Activated T-cell treated with anti-CD3 and anti-CD28 coated beads, Interleukin-2, amount 50 U/mL, for 4 hours (primary cell): ENCODE measurements at regions not wholly inside any gene's neighbourhood (a gene's known extent, or its start where the extent isn't known, plus 50 kb on each side); places are given as distances from the start of the nearest gene placed in this dataset.
"Not testable (repeated sequence)": the region's sequence is repeated elsewhere in the genome, so short reads cannot be mapped to it uniquely, and the experiment has no call there.

Source experiments
- ATAC-seq, 2 donors: fragments of 200-7000 bp; cut with Tn5 transposase; one replicate each; pipeline ENCODE4 v1.10.0; 2021
- DNase-seq: peaks from one replicate; pipeline ENCODE4 v3.0.0-alpha.2; 2020
- H3K27me3 Mint-ChIP-seq: one replicate; pipeline ENCODE4 v1.8.0; 2021; ENCODE audit warnings: low read depth, mixed read lengths
- H3K36me3 Mint-ChIP-seq: one replicate; pipeline ENCODE4 v1.8.0; 2022; ENCODE audit warnings: mixed read lengths; ENCODE audit not compliant: insufficient read depth
- H3K4me1 Mint-ChIP-seq: one replicate; pipeline ENCODE4 v1.8.0; 2021; ENCODE audit warnings: low read depth, mixed read lengths
- H3K4me3 Mint-ChIP-seq: one replicate; pipeline ENCODE4 v1.8.0; 2021; ENCODE audit warnings: mild to moderate bottlenecking, moderate library complexity, mixed read lengths
- H3K9me3 Mint-ChIP-seq: one replicate; pipeline ENCODE4 v1.8.0; 2021; ENCODE audit warnings: mixed read lengths

DNA sequence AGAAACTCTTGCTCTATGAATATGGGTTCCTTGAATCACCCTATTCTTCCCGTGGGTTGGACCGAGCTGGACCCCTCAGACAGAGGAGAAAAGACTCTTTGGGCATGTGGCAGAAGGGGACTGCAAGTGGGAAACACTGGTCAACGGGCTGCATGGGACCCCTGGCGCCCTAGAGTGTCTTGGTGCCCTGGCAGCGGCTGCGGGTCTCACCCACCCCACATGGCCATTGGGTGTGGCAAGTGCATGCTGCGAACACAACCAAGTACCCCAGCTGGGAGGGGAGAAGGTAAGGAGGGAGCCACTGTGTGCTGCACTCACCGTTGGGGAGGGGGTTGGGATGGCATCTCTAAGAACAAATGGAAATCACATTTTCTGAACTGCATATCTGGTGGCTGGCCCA lies 438.8 kb upstream of the EYS start:
- no peak overlapping the region for H3K4me3 Mint-ChIP-seq
- DNase-seq, result no peak
- no peaks in the 10 kb centered on the region for H3K27me3 Mint-ChIP-seq
- peaks cover 8% of the 10 kb centered on the region for H3K9me3 Mint-ChIP-seq
- H3K36me3 Mint-ChIP-seq, result no peaks in the 10 kb centered on the region
- no peaks in the 10 kb centered on the region for H3K4me1 Mint-ChIP-seq
- no peak for ATAC-seq

DNA sequence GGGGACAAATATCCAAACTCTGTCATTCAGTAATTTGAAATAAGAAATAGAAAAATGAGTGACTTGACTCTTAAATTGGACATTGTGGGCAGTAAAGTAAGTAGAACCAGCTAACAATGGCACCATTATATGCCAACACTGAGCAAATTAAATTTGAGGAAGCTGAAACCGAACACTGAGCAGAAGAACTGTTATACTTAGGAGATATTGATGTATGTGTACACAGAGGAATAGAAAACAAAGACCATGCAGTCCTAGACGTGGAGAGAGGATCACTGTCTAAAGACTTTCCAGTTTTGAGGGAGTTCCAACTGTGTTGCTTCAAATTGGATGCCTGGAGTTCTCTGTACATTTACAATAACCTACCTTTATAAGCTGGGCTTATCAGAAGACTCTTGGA lies 427.0 kb upstream of the EYS start:
- Mint-ChIP-seq H3K36me3 (no peaks in the 10 kb centered on the region), H3K4me3 (no peak overlapping the region), H3K9me3 (peaks cover 13% of the 10 kb centered on the region), H3K4me1 (no peaks in the 10 kb centered on the region), H3K27me3 (no peaks in the 10 kb centered on the region)
- ATAC-seq (no peak), DNase-seq (no peak)

DNA sequence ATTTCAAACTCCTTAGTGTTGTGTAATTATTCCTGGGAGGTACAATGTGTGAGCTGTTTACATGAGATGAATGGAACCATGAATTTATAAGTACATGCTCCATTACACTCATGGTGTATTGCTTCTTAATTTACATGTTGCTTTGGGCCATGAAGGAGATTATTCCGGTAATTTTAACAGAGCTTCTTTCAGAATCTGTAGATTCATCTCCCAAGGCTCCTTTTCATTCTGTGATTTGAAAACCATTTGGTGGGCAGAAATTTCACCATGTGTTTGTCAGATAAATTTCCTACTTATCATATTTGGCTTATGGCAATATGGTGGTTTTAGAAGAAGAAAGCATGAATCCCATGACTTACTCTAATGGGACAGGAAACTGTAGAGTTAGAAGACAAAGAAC lies 421.6 kb upstream of the EYS start:
- Mint-ChIP-seq H3K9me3 (peaks cover 17% of the 10 kb centered on the region), H3K36me3 (no peaks in the 10 kb centered on the region), H3K4me1 (no peaks in the 10 kb centered on the region), H3K27me3 (no peaks in the 10 kb centered on the region), H3K4me3 (no peak overlapping the region)
- ATAC-seq (no peak), DNase-seq (no peak)

DNA sequence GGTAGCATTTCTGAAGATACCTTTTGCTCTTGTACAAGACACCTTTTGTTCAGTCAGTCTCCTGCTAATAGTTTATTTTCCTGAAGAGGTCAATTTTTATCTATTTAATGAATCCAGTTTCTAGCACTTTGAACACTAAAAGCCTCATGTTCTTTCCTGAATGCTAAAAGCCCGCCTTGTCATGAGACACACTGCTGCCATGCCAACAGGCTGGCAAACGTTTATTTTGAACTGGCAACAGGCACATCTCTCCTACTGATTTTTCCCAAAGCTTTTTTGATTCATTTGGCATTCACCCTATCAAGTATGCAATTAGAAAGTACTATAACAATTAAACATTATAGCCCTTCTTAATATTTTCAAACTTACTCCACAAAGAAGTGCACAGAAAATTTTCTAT lies 421.2 kb upstream of the EYS start:
- H3K36me3 Mint-ChIP-seq, result no peaks in the 10 kb centered on the region
- H3K4me3 Mint-ChIP-seq, result no peak overlapping the region
- ATAC-seq, result no peak
- DNase-seq, result no peak
- no peaks in the 10 kb centered on the region for H3K4me1 Mint-ChIP-seq
- H3K27me3 Mint-ChIP-seq, result no peaks in the 10 kb centered on the region
- peaks cover 17% of the 10 kb centered on the region for H3K9me3 Mint-ChIP-seq

DNA sequence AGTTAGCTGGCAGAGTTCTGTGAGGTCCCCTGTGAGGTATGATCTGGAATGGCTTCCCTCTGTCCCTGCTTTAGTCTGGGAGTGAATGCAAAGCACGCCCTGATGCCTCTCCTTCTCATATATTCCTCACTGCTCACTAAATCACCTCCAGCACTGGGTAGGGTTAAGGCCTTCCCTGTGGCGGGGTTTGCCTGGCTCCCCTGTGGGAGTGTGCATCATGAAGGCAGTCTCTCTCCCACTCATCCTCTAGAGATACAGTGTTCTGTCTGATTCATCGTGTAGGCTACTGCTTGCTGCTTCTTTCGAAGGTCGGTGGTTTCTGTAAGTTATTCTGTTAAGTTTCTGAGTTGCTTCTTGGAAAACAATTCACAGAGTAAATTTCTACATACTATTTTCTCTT lies 420.0 kb upstream of the EYS start:
- no peaks in the 10 kb centered on the region for H3K27me3 Mint-ChIP-seq
- H3K4me1 Mint-ChIP-seq, result no peaks in the 10 kb centered on the region
- H3K9me3 Mint-ChIP-seq, result peaks cover 12% of the 10 kb centered on the region
- ATAC-seq (no peak), DNase-seq (no peak)
- no peak overlapping the region for H3K4me3 Mint-ChIP-seq
- H3K36me3 Mint-ChIP-seq, result no peaks in the 10 kb centered on the region

DNA sequence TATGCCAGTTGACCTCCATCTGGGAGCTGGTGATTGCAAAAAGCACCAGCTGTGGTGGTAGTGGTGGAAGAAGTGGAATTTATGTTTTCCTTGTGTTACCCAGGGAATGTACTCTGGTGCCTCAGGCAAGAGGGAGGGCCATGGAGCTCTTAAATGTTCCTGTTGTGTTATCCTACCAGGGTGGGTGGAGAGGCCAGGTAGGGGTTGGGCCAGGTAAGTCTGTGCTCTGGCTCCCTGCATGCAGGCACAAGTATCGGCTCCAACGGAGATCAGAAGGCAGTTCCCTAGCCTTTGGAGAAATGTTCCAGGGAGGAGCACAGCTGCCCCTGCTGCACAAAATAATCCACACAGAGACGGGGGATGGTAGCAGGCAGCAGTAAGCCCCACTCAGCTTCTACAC lies 419.3 kb upstream of the EYS start:
- Mint-ChIP-seq H3K4me3 (no peak overlapping the region), H3K4me1 (no peaks in the 10 kb centered on the region), H3K36me3 (no peaks in the 10 kb centered on the region), H3K9me3 (peaks cover 12% of the 10 kb centered on the region), H3K27me3 (no peaks in the 10 kb centered on the region)
- no peak for ATAC-seq
- DNase-seq, result no peak

DNA sequence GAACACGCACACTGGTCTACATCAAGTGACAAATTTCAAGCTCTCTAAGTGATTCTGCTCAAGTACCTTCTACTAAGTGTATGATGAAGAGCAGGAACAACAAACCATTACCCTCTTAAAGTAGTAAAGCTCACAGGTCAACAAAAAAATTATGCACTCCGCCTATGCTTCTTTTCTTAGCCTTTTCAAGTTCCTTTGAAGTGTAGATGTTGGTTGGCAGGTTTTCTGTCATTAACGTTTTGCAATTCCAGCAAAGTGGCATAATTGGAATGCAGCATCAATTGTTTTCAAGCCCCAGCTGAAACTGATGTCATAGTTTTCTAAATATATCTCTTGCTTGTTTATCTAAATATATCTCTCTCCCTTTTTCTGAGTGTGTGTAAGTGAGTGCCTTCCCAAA lies 396.9 kb upstream of the EYS start:
- Mint-ChIP-seq H3K36me3 (no peaks in the 10 kb centered on the region), H3K27me3 (no peaks in the 10 kb centered on the region), H3K4me3 (no peak overlapping the region), H3K4me1 (no peaks in the 10 kb centered on the region), H3K9me3 (peaks cover 5% of the 10 kb centered on the region)
- ATAC-seq (no peak), DNase-seq (no peak)

DNA sequence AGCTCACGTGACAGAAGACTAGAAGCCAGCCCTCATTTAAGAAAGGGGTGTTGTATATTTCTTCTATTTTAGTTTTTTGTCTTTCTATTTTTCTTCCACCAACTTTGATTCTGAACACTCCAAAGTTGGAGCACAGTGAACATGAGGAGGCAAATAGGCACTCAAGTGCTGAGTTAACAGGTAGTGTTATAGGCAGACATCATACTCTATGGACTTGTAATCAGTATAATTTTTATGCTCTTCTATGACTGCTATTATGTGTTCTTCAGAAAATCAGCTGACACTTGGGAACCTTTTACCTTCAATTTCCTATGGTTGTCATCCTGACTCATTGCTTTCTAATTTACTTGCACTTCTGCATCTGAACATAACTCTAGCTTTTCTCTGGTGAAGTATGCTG lies 396.3 kb upstream of the EYS start:
- DNase-seq (no peak), ATAC-seq (no peak)
- Mint-ChIP-seq H3K36me3 (no peaks in the 10 kb centered on the region), H3K9me3 (peaks cover 5% of the 10 kb centered on the region), H3K4me3 (no peak overlapping the region), H3K4me1 (no peaks in the 10 kb centered on the region), H3K27me3 (no peaks in the 10 kb centered on the region)

DNA sequence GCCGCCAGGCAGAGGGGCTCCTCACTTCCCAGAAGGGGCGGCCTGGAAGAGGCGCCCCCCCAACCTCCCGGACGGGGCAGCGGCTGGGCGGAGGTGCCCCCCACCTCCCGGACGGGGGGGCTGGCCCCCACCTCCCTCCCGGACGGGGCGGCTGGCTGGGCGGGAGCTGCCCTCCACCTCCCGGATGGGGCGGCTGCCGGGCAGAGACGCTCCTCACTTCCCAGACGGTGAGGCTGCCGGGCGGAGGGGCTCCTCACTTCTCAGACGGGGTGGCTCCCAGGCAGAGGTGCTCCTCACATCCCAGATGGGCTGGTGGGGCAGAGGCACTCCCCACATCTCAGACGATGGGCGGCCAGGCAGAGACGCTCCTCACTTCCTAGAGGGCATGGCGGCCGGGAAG lies 389.7 kb upstream of the EYS start:
- ATAC-seq, result no peak
- Mint-ChIP-seq H3K9me3 (peaks cover 6% of the 10 kb centered on the region), H3K36me3 (no peaks in the 10 kb centered on the region), H3K27me3 (no peaks in the 10 kb centered on the region), H3K4me3 (no peak overlapping the region), H3K4me1 (no peaks in the 10 kb centered on the region)
- DNase-seq, result no peak

DNA sequence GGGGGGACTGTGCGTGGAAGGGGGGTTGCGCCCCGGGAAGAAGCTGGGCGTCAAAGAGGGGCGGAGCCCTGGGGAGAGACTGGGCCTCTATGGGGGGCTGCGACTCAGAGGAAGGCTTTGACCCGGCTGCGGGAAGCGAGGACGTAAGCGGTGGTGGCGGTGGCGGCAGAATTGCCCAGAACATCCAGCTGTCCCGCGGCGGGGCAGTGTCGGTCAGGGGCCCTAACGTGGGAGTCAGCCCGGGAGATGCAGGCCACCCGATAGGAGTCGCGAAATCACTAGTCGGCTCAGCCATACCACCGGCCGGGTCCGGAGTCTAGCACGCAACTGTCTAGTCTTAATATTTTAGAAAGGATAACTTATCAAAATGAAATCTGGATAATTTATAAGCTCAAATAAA lies 387.6 kb upstream of the EYS start:
- H3K4me3 Mint-ChIP-seq, result no peak overlapping the region
- no peaks in the 10 kb centered on the region for H3K36me3 Mint-ChIP-seq
- H3K27me3 Mint-ChIP-seq, result no peaks in the 10 kb centered on the region
- H3K4me1 Mint-ChIP-seq, result no peaks in the 10 kb centered on the region
- peaks cover 11% of the 10 kb centered on the region for H3K9me3 Mint-ChIP-seq
- DNase-seq (no peak), ATAC-seq (no peak)

DNA sequence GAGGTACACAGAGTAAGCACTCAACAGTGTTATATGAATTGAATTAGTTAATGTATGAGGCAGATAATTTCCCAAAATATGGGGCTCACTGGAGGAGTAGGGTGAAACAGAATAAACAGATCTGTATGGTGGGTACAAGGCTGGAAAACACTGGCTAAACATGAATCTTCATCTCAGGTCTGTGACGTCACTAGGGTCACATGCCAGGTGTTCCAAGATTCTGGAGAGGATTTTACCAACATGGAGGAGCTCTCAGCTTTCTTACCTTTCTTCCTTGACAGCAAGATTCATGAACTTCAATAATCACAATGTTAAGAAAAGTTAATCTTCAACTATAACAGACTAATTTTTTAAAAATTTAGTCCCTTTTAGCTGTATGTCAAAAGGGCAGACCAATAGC lies 385.3 kb upstream of the EYS start:
- H3K4me3 Mint-ChIP-seq, DNase-seq, H3K27me3 Mint-ChIP-seq, ATAC-seq, H3K36me3 Mint-ChIP-seq, H3K4me1 Mint-ChIP-seq: not testable (repeated sequence)
- H3K9me3 Mint-ChIP-seq, result peaks cover 23% of the 10 kb centered on the region

DNA sequence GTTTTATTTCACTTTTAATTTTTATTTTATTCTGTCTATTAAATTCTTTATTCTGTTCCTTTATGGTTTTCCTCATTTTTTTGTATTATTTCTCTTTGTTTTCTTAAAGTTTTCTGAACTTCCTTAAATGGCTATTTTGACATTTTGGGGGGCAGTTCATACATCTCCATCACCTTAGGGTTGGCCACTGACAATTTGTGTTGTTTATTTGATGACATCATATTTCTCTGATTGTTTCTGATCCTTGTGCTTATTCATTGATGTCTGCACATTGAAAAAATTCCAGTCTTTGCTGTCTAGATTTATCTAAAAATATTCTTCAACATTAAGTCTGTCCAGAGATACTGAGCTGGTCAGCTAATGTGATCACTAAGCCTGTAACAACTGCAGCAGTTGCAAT lies 379.5 kb upstream of the EYS start:
- Mint-ChIP-seq H3K4me3 (no peak overlapping the region), H3K27me3 (no peaks in the 10 kb centered on the region), H3K36me3 (no peaks in the 10 kb centered on the region), H3K4me1 (no peaks in the 10 kb centered on the region), H3K9me3 (peaks cover 38% of the 10 kb centered on the region)
- ATAC-seq (no peak), DNase-seq (no peak)

DNA sequence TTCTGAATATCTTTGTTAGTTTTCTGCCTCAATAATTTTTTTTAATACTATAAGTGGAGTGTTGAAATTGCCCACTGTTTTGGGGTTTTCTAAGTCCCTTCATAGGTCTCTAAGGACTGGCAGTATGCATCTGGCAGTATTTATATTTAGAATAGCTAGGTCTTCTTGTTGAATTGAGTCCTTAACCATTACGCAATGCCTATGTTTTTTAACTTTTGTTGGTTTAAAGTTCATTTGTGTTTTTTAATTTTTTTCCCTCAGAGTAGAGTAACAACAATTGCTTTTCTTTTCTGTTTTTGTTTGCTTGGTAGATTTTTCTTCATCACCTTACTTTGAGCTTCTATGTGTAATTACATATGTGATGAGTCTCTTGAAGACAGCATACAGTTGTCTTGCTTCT lies 375.9 kb upstream of the EYS start:
- H3K9me3 Mint-ChIP-seq, result peaks cover 27% of the 10 kb centered on the region
- no peaks in the 10 kb centered on the region for H3K36me3 Mint-ChIP-seq
- H3K27me3 Mint-ChIP-seq, result no peaks in the 10 kb centered on the region
- DNase-seq (no peak), ATAC-seq (no peak)
- H3K4me3 Mint-ChIP-seq, result no peak overlapping the region
- no peaks in the 10 kb centered on the region for H3K4me1 Mint-ChIP-seq

DNA sequence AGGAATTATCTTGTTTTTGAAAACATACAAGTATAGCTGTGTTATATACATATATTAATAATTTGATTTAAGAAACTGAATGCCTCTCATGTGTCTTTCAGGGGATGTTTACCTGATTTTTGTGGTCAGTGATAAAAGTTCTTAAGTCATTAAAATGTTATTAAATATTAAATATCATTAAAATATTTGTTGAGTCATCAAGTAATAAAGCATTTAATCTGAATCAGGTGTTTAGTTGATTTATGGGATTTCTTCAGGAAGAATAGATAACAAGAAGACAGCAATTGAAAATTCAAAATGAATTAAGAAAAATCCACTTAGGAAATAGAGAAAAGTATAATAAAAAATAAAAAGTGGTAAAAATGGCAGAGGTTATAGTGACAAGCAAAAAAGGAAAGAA lies 361.9 kb upstream of the EYS start:
- no peaks in the 10 kb centered on the region for H3K36me3 Mint-ChIP-seq
- H3K4me3 Mint-ChIP-seq, result no peak overlapping the region
- ATAC-seq, result no peak
- no peaks in the 10 kb centered on the region for H3K27me3 Mint-ChIP-seq
- DNase-seq, result no peak
- no peaks in the 10 kb centered on the region for H3K4me1 Mint-ChIP-seq
- H3K9me3 Mint-ChIP-seq, result peaks cover 11% of the 10 kb centered on the region

DNA sequence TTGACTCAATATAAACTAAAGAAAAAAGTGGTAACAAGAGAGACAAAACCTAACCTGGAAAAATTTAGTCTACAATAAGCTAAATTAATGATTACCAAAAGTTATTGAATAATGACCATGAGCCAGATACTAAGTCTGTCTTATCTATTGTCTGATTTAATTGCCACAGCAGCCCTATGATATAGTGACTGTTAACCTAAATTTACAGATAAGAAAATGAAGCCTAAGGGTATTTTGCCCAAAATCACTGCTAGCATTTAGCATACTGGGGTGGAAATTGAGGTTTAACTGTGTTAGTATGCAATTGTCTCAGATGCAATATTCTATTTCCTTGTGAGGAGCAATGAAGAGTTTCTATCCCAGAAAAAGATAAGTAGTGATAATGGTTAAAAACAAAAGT lies 361.0 kb upstream of the EYS start:
- H3K4me1 Mint-ChIP-seq, result no peaks in the 10 kb centered on the region
- no peaks in the 10 kb centered on the region for H3K27me3 Mint-ChIP-seq
- H3K36me3 Mint-ChIP-seq, result no peaks in the 10 kb centered on the region
- peaks cover 9% of the 10 kb centered on the region for H3K9me3 Mint-ChIP-seq
- ATAC-seq (no peak), DNase-seq (no peak)
- no peak overlapping the region for H3K4me3 Mint-ChIP-seq

DNA sequence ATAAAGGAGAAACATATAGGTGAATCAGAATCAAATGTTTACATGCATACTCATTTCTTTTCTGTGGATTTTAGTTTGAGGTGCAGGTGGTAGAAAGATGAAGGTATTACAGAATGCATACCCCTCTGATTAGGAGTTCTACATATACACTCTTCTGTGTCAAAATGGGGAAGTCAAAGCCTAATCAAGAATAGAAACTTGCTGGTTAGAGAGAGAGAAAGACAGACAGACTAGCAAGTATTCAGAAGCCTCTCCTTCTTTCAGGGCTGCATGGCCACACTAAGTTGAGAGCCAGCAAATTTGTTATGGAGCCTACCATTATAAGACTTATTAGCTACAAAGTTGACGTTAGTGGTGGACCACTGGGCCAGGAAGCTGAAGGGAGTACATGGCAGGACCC lies 358.3 kb upstream of the EYS start:
- peaks cover 8% of the 10 kb centered on the region for H3K9me3 Mint-ChIP-seq
- DNase-seq (no peak), ATAC-seq (no peak)
- no peaks in the 10 kb centered on the region for H3K36me3 Mint-ChIP-seq
- no peak overlapping the region for H3K4me3 Mint-ChIP-seq
- no peaks in the 10 kb centered on the region for H3K4me1 Mint-ChIP-seq
- H3K27me3 Mint-ChIP-seq, result no peaks in the 10 kb centered on the region
